SK-N-SH treated with all-trans-retinoic acid at 6 μM for 48 hours (cell line): ENCODE measurements at regions not wholly inside any gene's neighbourhood (a gene's known extent, or its start where the extent isn't known, plus 50 kb on each side); places are given as distances from the start of the nearest gene placed in this dataset.
"Not testable (repeated sequence)": the region's sequence is repeated elsewhere in the genome, so short reads cannot be mapped to it uniquely, and the experiment has no call there.

Source experiments
- ATAC-seq: fragments of 200-7000 bp; cut with Tn5 transposase; 3 replicates; pipeline ENCODE4 v1.9.1; 2020; ENCODE audit warnings: mild to moderate bottlenecking, moderate library complexity
- ARNTL ChIP-seq: fragments of 450-650 bp; formaldehyde crosslinking; IDR thresholded peaks from 2 replicates; pipeline ENCODE4 v1.5.0; 2020; ENCODE audit warnings: low read depth, mild to moderate bottlenecking, moderate library complexity, borderline replicate concordance
- BACH2 ChIP-seq: fragments of 250-450 bp; sonication (Bioruptor Pico); IDR thresholded peaks from 2 replicates; pipeline ENCODE4 v1.9.0; 2021; ENCODE audit warnings: mild to moderate bottlenecking, borderline replicate concordance
- CREB5 ChIP-seq: fragments of 250-450 bp; sonication (Bioruptor Pico); IDR thresholded peaks from 2 replicates; pipeline ENCODE4 v1.5.1; 2020; ENCODE audit warnings: low read depth, mild to moderate bottlenecking, moderate library complexity
- CSRNP3 ChIP-seq: fragments of 250-450 bp; sonication (Bioruptor Pico); IDR thresholded peaks from 2 replicates; pipeline ENCODE4 v1.5.1; 2021; ENCODE audit warnings: mild to moderate bottlenecking, moderate library complexity
- ESRRG ChIP-seq: fragments of 250-450 bp; sonication (Bioruptor Pico); IDR thresholded peaks from 2 replicates; pipeline ENCODE4 v1.6.1; 2021; ENCODE audit warnings: mild to moderate bottlenecking
- GLIS3 ChIP-seq: fragments of 250-450 bp; sonication (Bioruptor Pico); IDR thresholded peaks from 2 replicates; pipeline ENCODE4 v1.5.0; 2020; ENCODE audit warnings: mild to moderate bottlenecking, moderate library complexity
- ISL1 ChIP-seq: fragments of 250-450 bp; sonication (Bioruptor Pico); IDR thresholded peaks from 2 replicates; pipeline ENCODE4 v2.1.2; 2022; ENCODE audit warnings: mild to moderate bottlenecking, moderate library complexity
- OSR1 ChIP-seq: fragments of 250-450 bp; sonication (Bioruptor Pico); IDR thresholded peaks from 2 replicates; pipeline ENCODE4 v1.8.0; 2022; ENCODE audit warnings: moderate library complexity, mild to moderate bottlenecking, inconsistent platforms
- POU6F1 ChIP-seq: fragments of 250-450 bp; sonication (Bioruptor Pico); IDR thresholded peaks from 2 replicates; pipeline ENCODE4 v1.8.0; 2021; ENCODE audit warnings: low read depth, mild to moderate bottlenecking, moderate library complexity, borderline replicate concordance
- PPARA ChIP-seq: fragments of 250-450 bp; sonication (Bioruptor Pico); IDR thresholded peaks from 2 replicates; pipeline ENCODE4 v1.5.0; 2020; ENCODE audit warnings: mild to moderate bottlenecking, borderline replicate concordance
- RARB ChIP-seq: fragments of 250-450 bp; sonication (Bioruptor Pico); IDR thresholded peaks from 2 replicates; pipeline ENCODE4 v1.8.0; 2021; ENCODE audit warnings: mild to moderate bottlenecking, moderate library complexity
- SNAI2 ChIP-seq: fragments of 250-450 bp; sonication (Bioruptor Pico); IDR thresholded peaks from 2 replicates; pipeline ENCODE4 v1.5.0; 2020; ENCODE audit warnings: mild to moderate bottlenecking, moderate library complexity
- ZC3H10 ChIP-seq: fragments of 250-450 bp; sonication (Bioruptor Pico); IDR thresholded peaks from 2 replicates; pipeline ENCODE4 v1.5.1; 2021; ENCODE audit warnings: mild to moderate bottlenecking, moderate library complexity
- ZFP3 ChIP-seq: fragments of 250-450 bp; sonication (Bioruptor Pico); IDR thresholded peaks from 2 replicates; pipeline ENCODE4 v1.5.0; 2020; ENCODE audit warnings: mild to moderate bottlenecking, moderate library complexity
- ZFP30 ChIP-seq: fragments of 450-650 bp; formaldehyde crosslinking; IDR thresholded peaks from 2 replicates; pipeline ENCODE4 v1.5.0; 2022; ENCODE audit warnings: mild to moderate bottlenecking, moderate library complexity
- ZNF70 ChIP-seq: fragments of 450-650 bp; formaldehyde crosslinking; IDR thresholded peaks from 2 replicates; pipeline ENCODE4 v1.5.0; 2020; ENCODE audit warnings: mild to moderate bottlenecking, moderate library complexity
- ZNF8 ChIP-seq: fragments of 450-650 bp; formaldehyde crosslinking; IDR thresholded peaks from 2 replicates; pipeline ENCODE4 v1.5.0; 2020; ENCODE audit warnings: mild to moderate bottlenecking, moderate library complexity
- TF ChIP-seq, protein P1 (sequence below): fragments of 250-450 bp; sonication (Bioruptor Pico); IDR thresholded peaks from 2 replicates; pipeline ENCODE4 v1.5.0; 2020; ENCODE audit warnings: mild to moderate bottlenecking, moderate library complexity

DNA sequence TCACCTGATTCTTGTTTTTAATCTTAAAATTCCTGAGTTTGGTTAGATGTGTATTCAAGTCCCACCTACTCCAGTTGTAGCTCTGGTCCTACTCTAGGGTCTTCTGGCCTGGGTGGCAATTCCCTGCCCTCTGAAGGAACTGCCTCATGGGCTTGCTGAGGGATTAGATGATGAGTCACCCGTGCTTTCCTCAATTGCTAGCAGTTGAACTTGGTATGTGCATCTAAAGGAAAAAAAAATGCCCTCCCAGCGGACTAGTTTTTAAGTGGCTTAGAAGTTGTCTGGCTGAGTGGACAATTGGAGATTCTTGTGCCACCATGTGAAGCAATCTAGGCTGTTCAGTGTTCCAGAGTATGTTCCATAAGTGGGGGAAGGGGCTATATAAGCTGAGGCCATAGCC, 127.0 kb downstream of the CCNG2 start:
- no peak for ATAC-seq
- no peak for TF ChIP-seq ZFP3 (CRISPR knock-in tag)
- no peak for TF ChIP-seq ZC3H10 (CRISPR knock-in tag)
- no peak for TF ChIP-seq PPARA (CRISPR knock-in tag)
- TF ChIP-seq CREB5 (CRISPR knock-in tag) = no peak
- TF ChIP-seq, protein P1, sequence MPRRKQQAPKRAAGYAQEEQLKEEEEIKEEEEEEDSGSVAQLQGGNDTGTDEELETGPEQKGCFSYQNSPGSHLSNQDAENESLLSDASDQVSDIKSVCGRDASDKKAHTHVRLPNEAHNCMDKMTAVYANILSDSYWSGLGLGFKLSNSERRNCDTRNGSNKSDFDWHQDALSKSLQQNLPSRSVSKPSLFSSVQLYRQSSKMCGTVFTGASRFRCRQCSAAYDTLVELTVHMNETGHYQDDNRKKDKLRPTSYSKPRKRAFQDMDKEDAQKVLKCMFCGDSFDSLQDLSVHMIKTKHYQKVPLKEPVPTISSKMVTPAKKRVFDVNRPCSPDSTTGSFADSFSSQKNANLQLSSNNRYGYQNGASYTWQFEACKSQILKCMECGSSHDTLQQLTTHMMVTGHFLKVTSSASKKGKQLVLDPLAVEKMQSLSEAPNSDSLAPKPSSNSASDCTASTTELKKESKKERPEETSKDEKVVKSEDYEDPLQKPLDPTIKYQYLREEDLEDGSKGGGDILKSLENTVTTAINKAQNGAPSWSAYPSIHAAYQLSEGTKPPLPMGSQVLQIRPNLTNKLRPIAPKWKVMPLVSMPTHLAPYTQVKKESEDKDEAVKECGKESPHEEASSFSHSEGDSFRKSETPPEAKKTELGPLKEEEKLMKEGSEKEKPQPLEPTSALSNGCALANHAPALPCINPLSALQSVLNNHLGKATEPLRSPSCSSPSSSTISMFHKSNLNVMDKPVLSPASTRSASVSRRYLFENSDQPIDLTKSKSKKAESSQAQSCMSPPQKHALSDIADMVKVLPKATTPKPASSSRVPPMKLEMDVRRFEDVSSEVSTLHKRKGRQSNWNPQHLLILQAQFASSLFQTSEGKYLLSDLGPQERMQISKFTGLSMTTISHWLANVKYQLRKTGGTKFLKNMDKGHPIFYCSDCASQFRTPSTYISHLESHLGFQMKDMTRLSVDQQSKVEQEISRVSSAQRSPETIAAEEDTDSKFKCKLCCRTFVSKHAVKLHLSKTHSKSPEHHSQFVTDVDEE (CRISPR knock-in tag) = no peak
- TF ChIP-seq ISL1 (CRISPR knock-in tag) = no peak
- TF ChIP-seq RARB (CRISPR knock-in tag) = no peak
- no peak for TF ChIP-seq OSR1
- TF ChIP-seq ESRRG (CRISPR knock-in tag) = no peak
- TF ChIP-seq POU6F1 = no peak
- TF ChIP-seq GLIS3 (CRISPR knock-in tag) = no peak

- TF ChIP-seq ZFP3 (CRISPR knock-in tag) (no peak), POU6F1 (no peak), ESRRG (CRISPR knock-in tag) (no peak), ZC3H10 (CRISPR knock-in tag) (no peak), ISL1 (CRISPR knock-in tag) (no peak), PPARA (CRISPR knock-in tag) (no peak), BACH2 (CRISPR knock-in tag) (no peak), ZNF8 (CRISPR knock-in tag) (no peak)
- TF ChIP-seq, all 23 proteins: peak for 0
- ATAC-seq = no peak
Measured at GRCh38 chr4:77286906-77287305, 129.9 kb downstream of the CCNG2 start.

DNA sequence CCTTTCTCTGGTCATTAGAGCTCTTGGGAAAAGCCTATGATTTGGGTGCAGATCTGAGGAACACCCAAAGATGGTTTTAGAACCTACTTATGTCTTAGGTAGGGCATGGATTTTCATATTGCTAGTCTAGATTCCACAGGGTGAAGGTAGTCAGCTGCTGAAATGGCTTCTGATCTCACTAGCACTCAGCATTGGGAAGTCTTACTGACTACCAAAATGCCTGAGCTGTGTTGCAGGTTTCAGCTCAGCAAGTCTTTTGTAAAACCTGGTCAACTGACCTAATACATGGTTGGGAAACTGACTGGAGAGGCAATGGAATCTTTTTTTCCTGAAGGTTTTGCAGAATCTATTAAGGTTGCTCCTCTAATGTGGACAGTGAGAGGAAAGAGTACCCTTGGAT, 136.4 kb downstream of the CCNG2 start:
- no peak for ATAC-seq
- no peak for TF ChIP-seq ZC3H10 (CRISPR knock-in tag)
- TF ChIP-seq ZNF70 (CRISPR knock-in tag) = no peak
- TF ChIP-seq SNAI2 (CRISPR knock-in tag) = no peak
- TF ChIP-seq POU6F1 = no peak
- no peak for TF ChIP-seq ZFP30 (CRISPR knock-in tag)
- no peak for TF ChIP-seq PPARA (CRISPR knock-in tag)
- TF ChIP-seq CSRNP3 (CRISPR knock-in tag) = no peak
- no peak for TF ChIP-seq ZFP3 (CRISPR knock-in tag)
- TF ChIP-seq ZNF8 (CRISPR knock-in tag) = no peak
- no peak for TF ChIP-seq BACH2 (CRISPR knock-in tag)
- TF ChIP-seq ARNTL (CRISPR knock-in tag) = no peak

DNA sequence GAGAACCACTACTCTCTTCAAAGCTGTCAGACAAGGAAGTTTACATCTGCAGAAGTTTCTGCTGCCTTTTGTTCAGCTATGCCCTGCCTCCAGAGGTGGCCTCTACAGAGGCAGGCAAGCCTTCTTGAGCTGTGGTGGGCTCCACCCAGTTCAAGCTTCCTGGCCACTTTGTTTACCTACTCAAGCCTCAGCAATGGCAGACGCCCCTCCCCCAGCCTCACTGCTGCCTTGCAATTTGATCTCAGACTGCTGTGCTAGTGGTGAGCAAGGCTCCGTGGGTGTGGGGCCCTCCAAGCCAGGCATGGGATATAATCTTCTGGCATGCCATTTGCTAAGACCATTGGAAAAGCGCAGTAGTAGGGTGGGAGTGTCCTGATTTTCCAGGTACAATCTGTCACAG, 144.0 kb downstream of the CCNG2 start:
- ATAC-seq = not testable (repeated sequence)
